Astrocyte (in vitro differentiated cells and primary cell): ENCODE measurements at regions not wholly inside any gene's neighbourhood (a gene's known extent, or its start where the extent isn't known, plus 50 kb on each side); places are given as distances from the start of the nearest gene placed in this dataset.

Experiments used
- EZH2 ChIP-seq: IDR thresholded peaks from 2 replicates; pipeline ENCODE4 v1.6.1; 2012; ENCODE audit warnings: mild to moderate bottlenecking, low read length, inconsistent platforms; ENCODE audit not compliant: insufficient read depth
- TF ChIP-seq, protein P1 (sequence below): IDR thresholded peaks from 2 replicates; pipeline ENCODE4 v1.5.1; 2011; ENCODE audit warnings: low read depth, mild to moderate bottlenecking, inconsistent platforms, low read length, moderate library complexity; ENCODE audit not compliant: insufficient read depth

DNA sequence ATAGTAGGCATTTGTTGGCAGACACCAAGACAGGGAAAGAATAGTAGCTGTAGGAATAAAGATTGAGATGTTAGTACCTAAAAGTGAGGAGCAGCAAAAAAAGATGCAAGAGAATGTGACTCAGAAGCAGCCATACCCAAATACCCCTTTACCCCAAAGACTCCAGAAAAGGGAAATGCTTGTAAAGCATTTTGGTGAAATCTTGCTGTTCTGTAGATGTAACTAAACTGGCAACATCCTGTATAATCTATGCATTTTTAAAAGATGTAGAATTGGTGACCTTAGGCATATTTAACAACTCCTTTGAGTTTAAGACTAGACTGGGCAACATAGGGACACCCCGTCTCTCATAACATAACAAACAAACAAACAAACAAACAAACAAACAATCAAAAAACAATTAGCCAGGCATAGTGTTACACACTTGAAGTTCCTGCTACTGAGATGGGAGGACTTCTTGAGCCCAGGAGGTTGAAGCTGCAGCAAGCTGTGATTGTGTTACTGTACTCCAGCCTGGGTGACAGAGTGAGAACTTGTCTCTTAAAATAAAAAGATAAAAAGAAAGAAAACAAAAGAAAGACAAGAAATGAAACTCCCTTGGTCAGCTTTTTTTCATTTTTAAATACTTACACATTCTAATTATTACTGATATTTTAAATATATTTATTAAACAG is 361.5 kb upstream of the KCNH8 start:
- TF ChIP-seq, protein P1, sequence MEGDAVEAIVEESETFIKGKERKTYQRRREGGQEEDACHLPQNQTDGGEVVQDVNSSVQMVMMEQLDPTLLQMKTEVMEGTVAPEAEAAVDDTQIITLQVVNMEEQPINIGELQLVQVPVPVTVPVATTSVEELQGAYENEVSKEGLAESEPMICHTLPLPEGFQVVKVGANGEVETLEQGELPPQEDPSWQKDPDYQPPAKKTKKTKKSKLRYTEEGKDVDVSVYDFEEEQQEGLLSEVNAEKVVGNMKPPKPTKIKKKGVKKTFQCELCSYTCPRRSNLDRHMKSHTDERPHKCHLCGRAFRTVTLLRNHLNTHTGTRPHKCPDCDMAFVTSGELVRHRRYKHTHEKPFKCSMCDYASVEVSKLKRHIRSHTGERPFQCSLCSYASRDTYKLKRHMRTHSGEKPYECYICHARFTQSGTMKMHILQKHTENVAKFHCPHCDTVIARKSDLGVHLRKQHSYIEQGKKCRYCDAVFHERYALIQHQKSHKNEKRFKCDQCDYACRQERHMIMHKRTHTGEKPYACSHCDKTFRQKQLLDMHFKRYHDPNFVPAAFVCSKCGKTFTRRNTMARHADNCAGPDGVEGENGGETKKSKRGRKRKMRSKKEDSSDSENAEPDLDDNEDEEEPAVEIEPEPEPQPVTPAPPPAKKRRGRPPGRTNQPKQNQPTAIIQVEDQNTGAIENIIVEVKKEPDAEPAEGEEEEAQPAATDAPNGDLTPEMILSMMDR = no peak
- no peak for TF ChIP-seq EZH2
